Sigmoid colon (tissue), 6 donors: ENCODE measurements at regions not wholly inside any gene's neighbourhood (a gene's known extent, or its start where the extent isn't known, plus 50 kb on each side); places are given as distances from the start of the nearest gene placed in this dataset.

Source experiments
- DNase-seq: peaks from one replicate; pipeline ENCODE4 v3.0.0-alpha.2; 2019
- H3K27ac ChIP-seq, 4 donors: fragments of 200-600 bp; sonication (generic); one replicate each; pipeline ENCODE4 v1.5.1; 2016 to 2019; ENCODE audit warnings: mild to moderate bottlenecking in 1 of 4
- H3K27me3 ChIP-seq, 3 donors: fragments of 200-600 bp; sonication (generic); one replicate each; pipeline ENCODE4 v1.5.1; 2019; ENCODE audit warnings: mild to moderate bottlenecking in 1 of 3
- H3K36me3 ChIP-seq, 4 donors: fragments of 200-600 bp; sonication (generic); one replicate each; pipeline ENCODE4 v1.5.1; 2016 to 2019
- H3K4me1 ChIP-seq, 4 donors: fragments of 200-600 bp; sonication (generic); one replicate each; pipeline ENCODE4 v1.5.1; 2017 to 2019
- H3K4me3 ChIP-seq, 4 donors: fragments of 200-600 bp; sonication (generic); one replicate each; pipeline ENCODE4 v1.5.1; 2017 to 2019; ENCODE audit warnings: mild to moderate bottlenecking in 2 of 4, moderate library complexity in 1 of 4
- H3K9me3 ChIP-seq, 4 donors: fragments of 200-600 bp in 3 of 4; sonication (generic) in 3 of 4; one replicate each; pipeline versions ENCODE4 v1.5.1 to v1.6.1; 2013 to 2019
- EP300 ChIP-seq, 4 donors: sonication (generic); formaldehyde crosslinking; IDR thresholded peaks; one replicate each; pipeline ENCODE4 v1.6.1; 2017; ENCODE audit warnings: antibody characterized with exemption in 4 of 4
- POLR2A ChIP-seq, 2 donors: fragments of 450-650 bp; IDR thresholded peaks; one replicate each; pipeline ENCODE4 v1.6.1; 2016; ENCODE audit warnings: antibody characterized with exemption in 2 of 2, mild to moderate bottlenecking in 2 of 2, moderate library complexity in 2 of 2
- POLR2AphosphoS5 ChIP-seq, 4 donors: sonication (generic); formaldehyde crosslinking; IDR thresholded peaks; one replicate each; pipeline ENCODE4 v1.6.1; 2017; ENCODE audit warnings: antibody characterized with exemption in 4 of 4
- WGBS, 2 donors: extraction: QIAGEN DNeasy Blood & Tissue Kit; methylation state at CpG; one replicate each; pipeline ENCODE4 v1.1.7; 2013; 5-methylcytosine and 5-hydroxymethylcytosine counted together
- intact Hi-C: fragments of 100-400 bp; cut with DNase I; formaldehyde crosslinking; loops from one replicate; pipeline ENCODE4 v1.15.1; 2023
- TF ChIP-seq, protein P1 (sequence below), 4 experiments: fragments of 450-650 bp in 3 of 4; fragments of 200-600 bp in 1 of 4; IDR thresholded peaks; one replicate each; pipeline ENCODE4 v1.5.1; 2016 to 2019; ENCODE audit warnings: antibody characterized with exemption in 4 of 4, mild to moderate bottlenecking in 3 of 4, moderate library complexity in 2 of 4
- donor health status: healthy with polysubstance abuse.
- donor health status: healthy.

DNA sequence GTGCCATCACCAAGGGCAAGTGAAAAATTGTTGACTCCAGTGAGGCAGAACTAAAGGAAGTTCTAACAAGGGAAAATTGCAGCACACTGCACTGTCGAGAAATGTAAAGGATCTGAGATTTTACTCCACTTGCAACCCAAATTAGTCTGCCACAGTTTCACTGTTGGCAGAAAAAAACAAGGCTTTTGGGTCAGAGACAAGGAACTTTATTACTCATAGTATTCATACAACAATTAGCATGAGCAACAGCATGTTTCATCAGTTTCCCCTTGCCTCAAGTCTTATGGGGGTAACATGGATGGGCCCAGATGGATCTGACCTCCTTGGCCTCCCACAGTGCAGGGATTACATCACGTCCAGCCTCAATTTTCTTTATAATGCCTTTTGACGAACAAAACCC is 125.3 kb downstream of the LTN1 start:
- H3K4me1 ChIP-seq: peaks cover 0 to 12% (median 6%) of the 10 kb centered on the region in 4 donors

GRCh38 chr21:28865488-28866186 is 127.0 kb downstream of the LTN1 start:
- Histone ChIP-seq H3K36me3 (no peaks in the 10 kb centered on the region), H3K27ac (no peak overlapping the region), H3K4me3 (no peak overlapping the region), H3K9me3 (no peaks in the 10 kb centered on the region), H3K4me1 (peaks cover 0 to 12% (median 6%) of the 10 kb centered on the region in 4 donors), H3K27me3 (no peaks in the 10 kb centered on the region)
- WGBS, 2 donors: 74 to 92% methylated on average over 5 of the region's 5 CpGs
- no peak for DNase-seq
- intact Hi-C loops: no loop called here
- TF ChIP-seq, protein P1, sequence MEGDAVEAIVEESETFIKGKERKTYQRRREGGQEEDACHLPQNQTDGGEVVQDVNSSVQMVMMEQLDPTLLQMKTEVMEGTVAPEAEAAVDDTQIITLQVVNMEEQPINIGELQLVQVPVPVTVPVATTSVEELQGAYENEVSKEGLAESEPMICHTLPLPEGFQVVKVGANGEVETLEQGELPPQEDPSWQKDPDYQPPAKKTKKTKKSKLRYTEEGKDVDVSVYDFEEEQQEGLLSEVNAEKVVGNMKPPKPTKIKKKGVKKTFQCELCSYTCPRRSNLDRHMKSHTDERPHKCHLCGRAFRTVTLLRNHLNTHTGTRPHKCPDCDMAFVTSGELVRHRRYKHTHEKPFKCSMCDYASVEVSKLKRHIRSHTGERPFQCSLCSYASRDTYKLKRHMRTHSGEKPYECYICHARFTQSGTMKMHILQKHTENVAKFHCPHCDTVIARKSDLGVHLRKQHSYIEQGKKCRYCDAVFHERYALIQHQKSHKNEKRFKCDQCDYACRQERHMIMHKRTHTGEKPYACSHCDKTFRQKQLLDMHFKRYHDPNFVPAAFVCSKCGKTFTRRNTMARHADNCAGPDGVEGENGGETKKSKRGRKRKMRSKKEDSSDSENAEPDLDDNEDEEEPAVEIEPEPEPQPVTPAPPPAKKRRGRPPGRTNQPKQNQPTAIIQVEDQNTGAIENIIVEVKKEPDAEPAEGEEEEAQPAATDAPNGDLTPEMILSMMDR (IDR thresholded peaks at IDR 0.05): no peak
- TF ChIP-seq POLR2A (IDR thresholded peaks at IDR 0.05): no peak
- TF ChIP-seq POLR2AphosphoS5 (IDR thresholded peaks at IDR 0.05): no peak
- no peak for TF ChIP-seq EP300 (IDR thresholded peaks at IDR 0.05)

More for the DNA sequence above, 125.3 kb downstream of the LTN1 start:
- no peak overlapping the region for H3K4me3 ChIP-seq
- H3K27ac ChIP-seq: no peak overlapping the region
- peaks cover 0 to 3% (median 0%) of the 10 kb centered on the region in 4 donors for H3K36me3 ChIP-seq
- H3K9me3 ChIP-seq: no peaks in the 10 kb centered on the region
- intact Hi-C loops: no loop called here
- no peak for TF ChIP-seq POLR2A (IDR thresholded peaks at IDR 0.05)
- TF ChIP-seq POLR2AphosphoS5 (IDR thresholded peaks at IDR 0.05): no peak
- TF ChIP-seq, protein P1 (IDR thresholded peaks at IDR 0.05): no peak
- TF ChIP-seq EP300 (IDR thresholded peaks at IDR 0.05): no peak
- 89 to 93% methylated on average over 3 of the region's 3 CpGs for WGBS, 2 donors
- no peaks in the 10 kb centered on the region for H3K27me3 ChIP-seq
- no peak for DNase-seq

DNA sequence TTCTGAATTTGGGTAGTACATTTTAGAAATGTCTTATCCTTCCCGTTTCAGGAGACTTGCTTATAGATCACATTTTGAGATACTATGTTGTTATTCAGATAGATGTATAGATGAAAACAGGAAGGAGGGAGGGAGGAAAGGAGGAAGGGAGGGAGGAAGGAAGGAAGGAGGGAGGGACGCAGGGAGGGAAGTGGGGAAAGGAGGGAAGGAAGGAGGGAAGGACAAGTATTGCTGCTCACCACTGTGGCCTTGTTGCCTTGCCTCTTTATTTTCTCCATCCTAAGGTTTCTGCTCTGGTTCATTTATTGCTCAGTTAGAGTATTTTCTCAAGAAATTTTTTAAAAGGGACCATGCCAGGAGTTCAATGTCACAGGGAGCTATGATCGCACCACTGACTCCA is 134.3 kb downstream of the LTN1 start:
- 90 to 96% methylated on average over 3 of the region's 3 CpGs for WGBS, 2 donors

GRCh38 chr21:28857752-28858151 is 134.9 kb downstream of the LTN1 start:
- Histone ChIP-seq H3K36me3 (no peaks in the 10 kb centered on the region), H3K4me3 (no peak overlapping the region), H3K27me3 (no peaks in the 10 kb centered on the region), H3K27ac (no peak overlapping the region), H3K9me3 (no peaks in the 10 kb centered on the region), H3K4me1 (peaks cover 0 to 14% (median 7%) of the 10 kb centered on the region in 4 donors)
- WGBS, 2 donors: 80 to 91% methylated on average over 2 of the region's 2 CpGs
- DNase-seq: no peak
- no peak for TF ChIP-seq POLR2AphosphoS5 (IDR thresholded peaks at IDR 0.05)
- TF ChIP-seq EP300 (IDR thresholded peaks at IDR 0.05): no peak
- TF ChIP-seq, protein P1 (IDR thresholded peaks at IDR 0.05): no peak
- no peak for TF ChIP-seq POLR2A (IDR thresholded peaks at IDR 0.05)
- intact Hi-C loops: no loop called here

More for the DNA sequence above, 134.3 kb downstream of the LTN1 start:
- TF ChIP-seq POLR2A (IDR thresholded peaks at IDR 0.05): no peak
- no peak for TF ChIP-seq POLR2AphosphoS5 (IDR thresholded peaks at IDR 0.05)
- TF ChIP-seq, protein P1 (IDR thresholded peaks at IDR 0.05): no peak
- TF ChIP-seq EP300 (IDR thresholded peaks at IDR 0.05): no peak
- Histone ChIP-seq H3K4me1 (peaks cover 0 to 14% (median 7%) of the 10 kb centered on the region in 4 donors), H3K36me3 (no peaks in the 10 kb centered on the region), H3K4me3 (no peak overlapping the region), H3K9me3 (no peaks in the 10 kb centered on the region), H3K27me3 (no peaks in the 10 kb centered on the region), H3K27ac (no peak overlapping the region)
- no peak for DNase-seq
- intact Hi-C loops: no loop called here
